ENCODE measurements at regions not wholly inside any gene's neighbourhood (a gene's known extent, or its start where the extent isn't known, plus 50 kb on each side); places are given as distances from the start of the nearest gene placed in this dataset.

DNA sequence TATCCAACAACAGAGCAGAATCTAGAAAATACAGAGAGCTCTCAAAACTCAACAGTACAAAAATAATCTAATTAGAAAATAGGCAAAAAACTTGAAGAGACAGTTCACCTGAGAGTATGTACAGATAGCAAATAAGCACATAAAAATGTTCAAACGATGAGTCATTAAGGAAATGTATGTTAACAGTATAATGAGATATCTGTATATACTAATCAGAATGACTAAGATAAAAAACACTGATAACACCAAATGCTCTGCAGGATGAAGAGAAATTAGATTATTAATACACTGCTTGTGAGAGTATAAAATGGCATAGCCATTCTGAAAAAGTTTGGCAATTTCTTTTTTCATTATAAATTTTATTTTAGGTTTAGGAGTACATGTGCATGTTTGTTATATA is 1307.6 kb upstream of the GOT2 start:
- ATAC-seq: no peak
- POLR2A ChIA-PET: no interaction called here
- Histone ChIP-seq H3K27me3 (ENCODE audit: control insufficient read depth, insufficient read depth, low read length) (no peaks in the 10 kb centered on the region), H3K9me3 (ENCODE audit: control insufficient read depth, insufficient read depth, low read depth, low read length) (no peaks in the 10 kb centered on the region), H3K36me3 (ENCODE audit: control insufficient read depth, insufficient read depth, low read length) (no peaks in the 10 kb centered on the region), H3K27ac (ENCODE audit: low read length) (no peak overlapping the region), H3K4me1 (ENCODE audit: control insufficient read depth, insufficient read depth, low read length) (no peaks in the 10 kb centered on the region), H3K4me3 (ENCODE audit: low read depth in 2 of 2, low read length in 2 of 2) (no peak overlapping the region)
- in situ Hi-C loops (cut with HindIII; ENCODE audit: low pct_unique_long_range_greater_than_20kb, low sequenced_read_pairs) (no loop called here), intact Hi-C loops (cut with micrococcal nuclease; ENCODE audit: unreplicated experiment) (no loop called here)
- no peak for DNase-seq (ENCODE audit: low read depth, low spot score)
- TF ChIP-seq POLR2AphosphoS5 (IDR thresholded peaks at IDR 0.05; ENCODE audit: low read depth, low read length) (no peak), SIN3A (IDR thresholded peaks at IDR 0.05; ENCODE audit: borderline replicate concordance, insufficient read depth, low read depth, low read length) (no peak), TCF7L2 (IDR thresholded peaks at IDR 0.05; ENCODE audit: low read depth, low read length) (no peak)
- TF ChIP-seq, protein P1, sequence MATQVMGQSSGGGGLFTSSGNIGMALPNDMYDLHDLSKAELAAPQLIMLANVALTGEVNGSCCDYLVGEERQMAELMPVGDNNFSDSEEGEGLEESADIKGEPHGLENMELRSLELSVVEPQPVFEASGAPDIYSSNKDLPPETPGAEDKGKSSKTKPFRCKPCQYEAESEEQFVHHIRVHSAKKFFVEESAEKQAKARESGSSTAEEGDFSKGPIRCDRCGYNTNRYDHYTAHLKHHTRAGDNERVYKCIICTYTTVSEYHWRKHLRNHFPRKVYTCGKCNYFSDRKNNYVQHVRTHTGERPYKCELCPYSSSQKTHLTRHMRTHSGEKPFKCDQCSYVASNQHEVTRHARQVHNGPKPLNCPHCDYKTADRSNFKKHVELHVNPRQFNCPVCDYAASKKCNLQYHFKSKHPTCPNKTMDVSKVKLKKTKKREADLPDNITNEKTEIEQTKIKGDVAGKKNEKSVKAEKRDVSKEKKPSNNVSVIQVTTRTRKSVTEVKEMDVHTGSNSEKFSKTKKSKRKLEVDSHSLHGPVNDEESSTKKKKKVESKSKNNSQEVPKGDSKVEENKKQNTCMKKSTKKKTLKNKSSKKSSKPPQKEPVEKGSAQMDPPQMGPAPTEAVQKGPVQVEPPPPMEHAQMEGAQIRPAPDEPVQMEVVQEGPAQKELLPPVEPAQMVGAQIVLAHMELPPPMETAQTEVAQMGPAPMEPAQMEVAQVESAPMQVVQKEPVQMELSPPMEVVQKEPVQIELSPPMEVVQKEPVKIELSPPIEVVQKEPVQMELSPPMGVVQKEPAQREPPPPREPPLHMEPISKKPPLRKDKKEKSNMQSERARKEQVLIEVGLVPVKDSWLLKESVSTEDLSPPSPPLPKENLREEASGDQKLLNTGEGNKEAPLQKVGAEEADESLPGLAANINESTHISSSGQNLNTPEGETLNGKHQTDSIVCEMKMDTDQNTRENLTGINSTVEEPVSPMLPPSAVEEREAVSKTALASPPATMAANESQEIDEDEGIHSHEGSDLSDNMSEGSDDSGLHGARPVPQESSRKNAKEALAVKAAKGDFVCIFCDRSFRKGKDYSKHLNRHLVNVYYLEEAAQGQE (IDR thresholded peaks at IDR 0.05; ENCODE audit: insufficient read depth in 1 of 2, low read depth in 2 of 2, low read length in 1 of 2): no peak
- TF ChIP-seq, protein P2, sequence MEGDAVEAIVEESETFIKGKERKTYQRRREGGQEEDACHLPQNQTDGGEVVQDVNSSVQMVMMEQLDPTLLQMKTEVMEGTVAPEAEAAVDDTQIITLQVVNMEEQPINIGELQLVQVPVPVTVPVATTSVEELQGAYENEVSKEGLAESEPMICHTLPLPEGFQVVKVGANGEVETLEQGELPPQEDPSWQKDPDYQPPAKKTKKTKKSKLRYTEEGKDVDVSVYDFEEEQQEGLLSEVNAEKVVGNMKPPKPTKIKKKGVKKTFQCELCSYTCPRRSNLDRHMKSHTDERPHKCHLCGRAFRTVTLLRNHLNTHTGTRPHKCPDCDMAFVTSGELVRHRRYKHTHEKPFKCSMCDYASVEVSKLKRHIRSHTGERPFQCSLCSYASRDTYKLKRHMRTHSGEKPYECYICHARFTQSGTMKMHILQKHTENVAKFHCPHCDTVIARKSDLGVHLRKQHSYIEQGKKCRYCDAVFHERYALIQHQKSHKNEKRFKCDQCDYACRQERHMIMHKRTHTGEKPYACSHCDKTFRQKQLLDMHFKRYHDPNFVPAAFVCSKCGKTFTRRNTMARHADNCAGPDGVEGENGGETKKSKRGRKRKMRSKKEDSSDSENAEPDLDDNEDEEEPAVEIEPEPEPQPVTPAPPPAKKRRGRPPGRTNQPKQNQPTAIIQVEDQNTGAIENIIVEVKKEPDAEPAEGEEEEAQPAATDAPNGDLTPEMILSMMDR (IDR thresholded peaks at IDR 0.05): no peak
- BruUV-seq (replicated peaks): no TSS peak
- CTCF ChIA-PET: no interaction called here

DNA sequence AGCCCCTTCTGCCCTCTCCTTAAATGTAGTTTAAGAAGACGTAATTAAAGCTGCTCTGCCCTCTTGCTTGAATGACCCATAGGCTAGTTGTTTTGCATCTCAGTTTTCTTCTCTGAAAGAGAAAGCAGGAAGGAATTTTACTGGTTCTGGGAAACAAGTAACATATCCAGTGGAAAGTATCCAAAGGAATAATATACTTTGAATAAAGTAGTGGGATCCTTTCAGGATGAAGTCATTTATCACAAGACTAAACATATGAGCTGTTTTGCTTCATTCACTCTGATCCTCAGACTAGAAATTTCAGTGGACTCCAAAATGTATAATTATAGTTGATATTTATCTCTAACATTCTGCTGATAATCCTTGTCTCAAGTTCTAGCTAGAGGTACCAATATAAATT is 1297.6 kb upstream of the GOT2 start:
- no peaks in the 10 kb centered on the region for H3K4me1 ChIP-seq (ENCODE audit: control insufficient read depth, insufficient read depth, low read length)
- CTCF ChIA-PET: no interaction called here

DNA sequence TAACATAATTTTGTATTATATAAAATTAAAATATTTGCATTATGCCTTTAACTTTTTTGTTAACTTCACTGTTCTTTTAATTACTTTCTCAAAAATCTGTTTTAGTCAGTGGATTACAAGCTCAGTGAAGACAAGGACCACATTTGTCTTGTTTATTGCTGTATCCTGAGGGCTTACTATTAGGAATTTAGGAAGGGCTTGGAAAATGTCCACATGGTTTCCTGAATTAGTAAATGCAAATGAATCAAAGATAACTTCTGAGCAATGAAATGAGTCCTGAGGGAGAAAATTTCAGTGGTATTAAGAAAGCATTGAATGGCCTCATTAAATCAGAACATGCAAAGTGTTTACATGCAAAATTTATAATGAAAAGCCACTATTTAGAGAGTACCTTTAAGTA is 1293.2 kb upstream of the GOT2 start:
- H3K36me3 ChIP-seq (ENCODE audit: control insufficient read depth, insufficient read depth, low read length): no peaks in the 10 kb centered on the region
- no peaks in the 10 kb centered on the region for H3K9me3 ChIP-seq (ENCODE audit: control insufficient read depth, insufficient read depth, low read depth, low read length)
- ChIA-PET CTCF (no interaction called here), POLR2A (no interaction called here)
- H3K27me3 ChIP-seq (ENCODE audit: control insufficient read depth, insufficient read depth, low read length): no peaks in the 10 kb centered on the region
- H3K27ac ChIP-seq (ENCODE audit: low read length): no peak overlapping the region
- H3K4me1 ChIP-seq (ENCODE audit: control insufficient read depth, insufficient read depth, low read length): no peaks in the 10 kb centered on the region
- H3K4me3 ChIP-seq (ENCODE audit: low read depth in 2 of 2, low read length in 2 of 2): no peak overlapping the region
- DNase-seq (ENCODE audit: low read depth, low spot score) (no peak), ATAC-seq (no peak)
- intact Hi-C loops (cut with micrococcal nuclease; ENCODE audit: unreplicated experiment) (no loop called here), in situ Hi-C loops (cut with HindIII; ENCODE audit: low pct_unique_long_range_greater_than_20kb, low sequenced_read_pairs) (no loop called here)
- no peak for TF ChIP-seq POLR2AphosphoS5 (IDR thresholded peaks at IDR 0.05; ENCODE audit: low read depth, low read length)
- TF ChIP-seq, protein P1 (IDR thresholded peaks at IDR 0.05; ENCODE audit: insufficient read depth in 1 of 2, low read depth in 2 of 2, low read length in 1 of 2): no peak
- TF ChIP-seq, protein P2 (IDR thresholded peaks at IDR 0.05): no peak
- BruUV-seq (replicated peaks): no TSS peak

More for the DNA sequence above, 1297.6 kb upstream of the GOT2 start:
- Histone ChIP-seq H3K27ac (ENCODE audit: low read length) (no peak overlapping the region), H3K9me3 (ENCODE audit: control insufficient read depth, insufficient read depth, low read depth, low read length) (no peaks in the 10 kb centered on the region), H3K4me3 (ENCODE audit: low read depth in 2 of 2, low read length in 2 of 2) (no peak overlapping the region), H3K36me3 (ENCODE audit: control insufficient read depth, insufficient read depth, low read length) (no peaks in the 10 kb centered on the region), H3K27me3 (ENCODE audit: control insufficient read depth, insufficient read depth, low read length) (no peaks in the 10 kb centered on the region)
- DNase-seq (ENCODE audit: low read depth, low spot score) (no peak), ATAC-seq (no peak)
- BruUV-seq (replicated peaks): no TSS peak
- in situ Hi-C loops (cut with HindIII; ENCODE audit: low pct_unique_long_range_greater_than_20kb, low sequenced_read_pairs): no loop called here
- TF ChIP-seq POLR2AphosphoS5 (IDR thresholded peaks at IDR 0.05; ENCODE audit: low read depth, low read length) (no peak), SIN3A (IDR thresholded peaks at IDR 0.05; ENCODE audit: borderline replicate concordance, insufficient read depth, low read depth, low read length) (no peak), TCF7L2 (IDR thresholded peaks at IDR 0.05; ENCODE audit: low read depth, low read length) (no peak)
- intact Hi-C loops (cut with micrococcal nuclease; ENCODE audit: unreplicated experiment): no loop called here
- POLR2A ChIA-PET: no interaction called here

Data from Panc1 (cell line).